Mucosa of gallbladder (tissue), 1 donor: ENCODE measurements at regions not wholly inside any gene's neighbourhood (a gene's known extent, or its start where the extent isn't known, plus 50 kb on each side); places are given as distances from the start of the nearest gene placed in this dataset.
"Not testable (repeated sequence)": the region's sequence is repeated elsewhere in the genome, so short reads cannot be mapped to it uniquely, and the experiment has no call there.

Experiments used
- DNase-seq: peaks from one replicate; pipeline ENCODE4 v3.0.0-alpha.2; 2020; ENCODE audit warnings: low spot score
- donor health status: DM: no; HTN: no; CAD: no.

DNA sequence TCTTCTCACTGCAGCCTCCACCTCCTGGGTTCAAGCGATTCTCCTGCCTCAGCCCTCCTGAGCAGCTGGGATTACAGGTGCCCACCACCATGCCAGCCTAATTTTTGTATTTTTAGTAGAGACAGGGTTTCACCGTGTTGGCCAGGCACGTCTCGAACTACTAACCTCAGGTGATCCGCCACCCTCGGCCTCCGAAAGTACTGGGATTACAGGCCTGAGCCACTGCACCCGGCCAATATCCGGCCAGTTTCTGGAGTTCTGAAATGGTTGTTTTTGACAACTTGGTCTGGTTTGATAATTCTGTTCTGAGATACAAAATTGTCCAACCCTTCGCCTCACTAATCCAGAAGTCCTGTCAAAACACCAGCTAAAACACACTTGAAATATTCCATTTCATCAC lies 667.0 kb downstream of the BRINP3 start:
- not testable (repeated sequence) for DNase-seq

DNA sequence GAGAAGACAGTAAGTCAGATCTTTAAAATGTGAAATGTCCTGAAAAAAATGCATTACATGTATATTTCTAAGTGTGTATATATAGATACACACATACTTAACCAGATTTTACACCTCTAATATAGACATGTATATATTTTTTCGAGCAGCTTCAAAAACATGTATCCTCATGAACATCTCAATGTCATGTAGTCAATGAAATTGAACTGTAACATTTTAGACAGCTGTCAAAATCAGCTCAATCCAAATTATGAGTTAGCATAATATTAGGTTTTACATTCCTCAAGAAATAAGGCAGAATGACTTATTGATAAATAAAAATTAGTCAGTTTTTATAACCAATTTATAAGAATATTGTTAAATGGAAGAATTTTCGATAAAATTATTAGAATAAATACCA lies 665.7 kb downstream of the BRINP3 start:
- DNase-seq: no peak

DNA sequence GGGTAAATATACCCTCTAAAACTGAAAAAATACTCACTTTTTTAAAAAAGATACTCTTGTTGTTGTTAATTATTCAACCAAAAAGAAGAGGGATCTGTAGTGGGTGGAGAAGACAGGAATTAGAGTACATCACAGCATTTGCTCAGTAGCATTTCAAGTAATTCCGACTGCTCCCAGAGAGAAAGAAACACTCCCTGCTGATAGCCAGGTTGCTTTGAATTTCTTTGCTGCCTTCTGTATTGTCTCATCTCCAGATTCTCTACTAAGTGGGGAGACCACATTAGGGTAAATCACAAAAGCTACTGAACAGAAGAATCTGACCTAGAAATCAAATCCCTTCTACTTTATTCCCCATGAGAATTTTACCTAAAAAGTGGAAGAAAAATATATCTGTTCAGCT lies 661.1 kb downstream of the BRINP3 start:
- no peak for DNase-seq

DNA sequence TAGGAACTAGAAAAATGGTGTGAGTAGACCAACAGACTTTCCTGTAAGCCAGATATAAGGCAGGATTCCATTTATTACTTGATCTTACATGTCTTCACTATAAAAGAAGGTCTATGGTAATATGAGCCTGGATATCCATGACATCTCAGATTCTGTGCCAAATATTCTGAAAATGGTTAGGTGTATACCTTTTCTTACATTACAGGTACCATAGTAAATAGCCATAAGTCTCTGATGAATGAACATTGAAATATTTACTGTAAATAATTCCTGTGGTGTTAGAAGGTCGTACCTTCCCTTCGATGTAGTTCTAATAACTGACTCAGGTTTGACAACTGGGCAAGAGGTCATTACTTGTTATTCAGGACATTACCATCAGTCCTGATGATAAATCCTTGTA lies 657.9 kb downstream of the BRINP3 start:
- DNase-seq: no peak

DNA sequence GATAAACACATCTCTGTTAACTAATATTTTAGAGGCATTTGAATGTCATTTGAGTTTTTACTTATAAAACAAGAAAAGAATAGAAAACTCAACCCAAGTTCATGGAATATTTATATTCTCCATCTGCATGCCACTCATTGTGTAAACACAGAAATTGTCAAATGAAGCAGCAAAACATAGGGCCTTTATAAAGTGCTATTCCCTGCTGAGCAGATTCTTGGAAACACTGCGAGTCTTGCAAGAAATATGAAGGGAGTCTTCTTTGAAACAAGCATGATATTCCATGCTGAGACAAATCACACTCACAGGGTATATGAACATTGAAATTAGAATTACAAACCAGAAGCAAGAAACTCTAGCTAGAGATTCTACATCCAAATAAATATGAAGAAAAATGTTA lies 655.8 kb downstream of the BRINP3 start:
- no peak for DNase-seq

DNA sequence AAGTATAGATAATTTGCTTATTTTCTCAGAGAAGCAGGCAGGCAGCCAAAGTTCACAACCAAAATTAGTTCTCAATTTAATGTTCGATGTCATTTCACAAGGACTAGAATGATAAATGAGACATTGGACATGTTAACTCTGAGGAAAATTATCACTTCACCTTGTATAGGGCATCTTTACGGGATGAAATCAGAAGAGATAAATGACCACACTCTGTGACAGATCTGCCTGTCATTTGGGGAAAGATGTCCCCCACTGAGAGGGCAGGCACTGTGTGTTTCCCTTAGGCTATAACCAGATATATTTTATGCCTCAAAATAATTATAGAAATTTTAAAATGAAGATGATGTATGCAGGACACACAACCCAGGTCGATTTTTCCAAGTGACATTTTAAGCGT lies 642.9 kb downstream of the BRINP3 start:
- DNase-seq: no peak

DNA sequence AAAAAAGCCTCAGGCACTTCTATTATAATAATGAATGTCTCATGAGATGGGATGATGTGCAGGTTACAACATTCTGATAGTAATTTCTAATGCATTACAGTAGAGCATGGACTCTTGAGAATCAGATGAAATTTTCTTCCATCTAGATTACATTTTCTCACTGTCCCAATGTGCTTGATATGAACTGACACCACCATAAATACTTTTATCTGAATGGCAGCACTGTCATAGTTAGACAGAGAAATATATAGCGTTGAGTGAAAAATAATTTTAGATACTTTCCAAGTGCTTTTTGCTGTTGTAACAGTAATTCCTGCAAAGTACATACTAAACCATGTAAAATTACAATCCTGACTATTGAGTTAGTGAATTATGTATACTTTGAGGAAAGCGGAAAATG lies 630.1 kb downstream of the BRINP3 start:
- DNase-seq: no peak

DNA sequence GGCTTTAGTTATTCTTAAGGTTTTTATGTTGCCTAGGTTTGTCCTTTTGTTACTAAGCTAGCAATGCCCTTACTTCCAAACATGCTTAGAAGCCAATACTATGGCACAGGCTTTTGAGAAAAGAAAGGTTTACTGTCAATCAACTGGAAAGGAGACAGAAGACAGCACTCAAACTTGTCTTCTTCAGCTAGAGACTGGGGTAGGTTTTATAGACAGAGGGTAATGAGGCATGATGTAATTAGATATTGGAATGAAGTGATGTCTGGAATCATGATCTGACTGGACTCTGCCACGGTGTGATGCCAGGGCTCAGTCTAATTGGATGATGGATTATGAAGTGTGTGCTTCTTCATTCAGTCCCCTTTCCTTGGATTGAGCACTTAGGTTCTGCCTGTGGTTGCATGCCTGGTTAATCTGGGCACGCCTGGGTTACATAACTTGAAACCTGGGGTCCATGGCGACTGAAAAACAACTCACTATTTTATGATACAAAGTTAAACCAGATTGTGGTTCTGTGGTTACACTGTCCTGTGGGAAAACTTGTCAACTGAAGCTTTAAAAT lies 625.8 kb downstream of the BRINP3 start:
- no peak for DNase-seq

DNA sequence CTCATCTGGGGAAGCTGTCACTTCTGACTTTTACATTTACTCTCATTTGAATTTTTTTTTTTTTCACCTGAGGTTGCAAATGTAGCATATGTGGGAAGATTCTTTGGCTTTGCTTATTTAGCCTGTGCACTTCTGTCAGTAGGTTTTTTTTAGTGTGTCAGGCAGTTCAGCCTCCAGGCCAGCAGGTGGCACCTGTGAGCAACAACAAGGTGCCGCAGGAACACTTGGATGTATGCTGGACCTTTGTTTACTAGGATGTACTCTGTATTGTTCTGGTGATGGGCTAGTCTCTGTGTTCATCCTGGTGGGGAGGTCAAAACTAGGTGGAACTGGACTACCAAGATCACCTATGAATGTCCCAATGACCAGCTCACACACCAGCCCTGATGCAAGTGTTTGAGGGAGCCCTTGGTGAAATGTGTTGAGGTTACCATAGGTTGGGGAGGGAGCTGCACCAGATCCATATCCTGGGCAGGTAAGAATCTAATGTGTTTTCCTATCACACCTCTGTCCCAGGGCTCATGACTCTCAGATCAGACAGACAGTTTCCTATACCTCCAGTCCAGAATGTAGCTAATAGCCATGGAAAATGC lies 618.2 kb downstream of the BRINP3 start:
- DNase-seq: no peak

DNA sequence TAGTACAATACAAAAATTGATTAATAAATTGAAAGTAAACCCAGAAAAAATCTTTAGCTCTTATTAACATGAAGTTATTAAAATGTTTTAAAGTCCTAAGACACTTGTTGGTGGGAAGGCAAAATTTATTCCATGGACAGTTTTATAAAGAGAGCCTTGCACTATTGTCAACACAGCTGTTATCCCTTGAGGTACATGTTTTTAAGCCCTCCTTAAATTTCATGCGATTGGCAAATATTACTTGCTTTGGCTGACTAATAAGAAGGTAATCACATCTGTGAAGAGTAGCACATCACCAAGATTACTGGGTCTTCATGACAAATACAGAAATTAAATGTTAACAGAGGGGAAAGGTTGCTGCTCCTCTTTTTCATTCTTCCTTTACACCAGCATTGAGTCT lies 611.1 kb downstream of the BRINP3 start:
- DNase-seq: no peak

DNA sequence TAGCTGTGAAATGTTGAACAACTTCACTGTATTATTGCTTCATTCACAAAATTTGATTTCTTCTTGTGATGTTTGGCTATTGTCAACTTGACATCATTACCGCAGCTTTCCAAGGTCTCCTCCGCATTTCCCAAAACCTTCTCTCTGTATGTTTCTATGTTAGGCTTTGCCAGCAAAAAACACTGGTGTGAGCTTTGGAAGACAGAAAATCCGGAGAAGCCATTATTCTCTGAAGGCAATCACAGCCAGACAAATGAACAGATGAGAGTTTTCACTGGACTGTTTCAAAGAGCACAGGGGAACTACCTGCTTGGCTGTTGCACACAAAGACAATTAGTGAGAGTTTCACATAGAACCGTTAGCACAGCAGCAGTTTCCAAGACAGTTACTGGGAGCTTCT lies 609.6 kb downstream of the BRINP3 start:
- DNase-seq: no peak

DNA sequence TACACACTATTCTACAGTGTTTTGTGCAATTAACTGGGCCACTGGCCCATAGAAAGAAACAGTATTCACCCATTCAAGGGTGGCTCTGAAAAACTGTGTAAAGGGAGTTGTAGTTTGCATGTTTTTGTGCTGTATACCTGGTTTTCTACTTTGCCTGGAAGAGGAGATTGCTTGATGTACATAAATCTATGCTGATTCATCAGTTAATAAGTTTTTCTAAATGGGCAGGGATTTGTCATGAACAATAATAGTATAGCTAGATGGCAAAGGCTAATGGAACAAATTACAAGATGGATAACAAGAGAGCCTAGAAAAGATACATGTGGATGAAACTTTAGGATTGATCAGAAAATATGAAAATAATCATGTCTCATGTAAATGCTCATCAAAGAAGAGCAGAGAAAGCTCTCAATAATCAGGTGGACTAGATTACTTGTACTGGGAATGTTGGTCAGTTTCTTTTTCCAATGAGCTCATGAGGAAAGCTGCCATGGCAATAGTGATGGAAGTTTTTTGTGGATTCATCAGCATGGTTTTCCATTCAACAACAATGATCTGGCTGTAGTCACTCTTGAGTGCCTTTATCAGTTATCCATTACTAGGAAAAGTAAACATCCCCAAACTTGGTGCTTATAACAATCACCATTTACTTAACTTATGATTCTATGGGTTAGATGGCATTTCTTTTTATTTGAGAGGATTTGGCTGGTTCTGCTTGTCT lies 602.8 kb downstream of the BRINP3 start:
- DNase-seq: no peak

DNA sequence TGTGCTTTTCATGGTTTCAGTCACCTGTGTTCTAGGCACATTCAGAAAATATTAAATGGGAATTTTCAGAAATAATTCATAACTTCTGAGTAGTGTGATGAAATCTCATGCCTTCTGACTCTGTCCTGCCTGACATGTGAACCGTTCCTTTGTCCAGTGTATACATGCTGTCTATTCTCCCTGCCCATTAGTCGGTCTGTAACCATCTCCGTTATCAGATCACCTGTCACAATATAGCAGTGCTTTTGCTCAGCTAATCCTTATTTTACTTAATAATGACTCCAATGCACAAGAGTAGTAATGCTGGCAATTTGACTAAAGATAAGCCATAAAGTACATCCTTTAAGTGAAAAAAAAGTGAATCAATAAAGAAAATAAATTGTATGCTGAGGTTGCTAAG lies 597.5 kb downstream of the BRINP3 start:
- no peak for DNase-seq

DNA sequence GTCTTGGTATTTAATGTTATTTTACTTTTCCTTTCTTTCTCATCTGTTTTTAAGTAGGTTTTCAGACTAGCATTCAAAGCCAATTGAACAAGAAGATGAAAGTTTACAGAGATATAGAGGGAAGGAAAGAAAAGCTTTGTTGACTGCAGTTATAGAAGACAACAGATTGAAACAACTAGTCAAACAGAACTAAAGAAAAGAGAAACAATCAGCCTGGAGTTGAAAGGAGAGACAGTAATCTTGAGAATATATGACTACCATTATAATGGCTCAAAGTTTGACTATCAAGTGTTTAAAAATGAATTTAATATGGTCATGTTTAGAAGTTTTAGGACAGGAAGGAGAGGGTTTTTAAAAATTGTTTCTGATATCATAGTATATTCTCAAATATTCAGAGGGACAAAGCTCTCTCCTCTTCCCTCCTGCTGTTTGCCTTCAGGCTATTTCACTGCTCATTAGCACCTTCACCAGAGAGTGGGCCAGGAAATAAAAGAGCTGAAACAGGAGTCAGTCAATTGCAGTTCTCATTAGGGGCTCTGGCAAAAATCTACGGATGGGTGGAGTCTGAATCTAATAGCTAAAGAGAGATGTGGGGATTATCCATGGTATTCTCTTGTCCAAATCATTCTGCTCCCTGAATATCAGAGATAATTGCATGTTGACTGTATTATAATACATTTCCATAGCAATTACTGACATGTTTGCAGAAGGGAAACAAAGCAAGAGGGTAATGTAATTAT lies 577.8 kb downstream of the BRINP3 start:
- DNase-seq: no peak

DNA sequence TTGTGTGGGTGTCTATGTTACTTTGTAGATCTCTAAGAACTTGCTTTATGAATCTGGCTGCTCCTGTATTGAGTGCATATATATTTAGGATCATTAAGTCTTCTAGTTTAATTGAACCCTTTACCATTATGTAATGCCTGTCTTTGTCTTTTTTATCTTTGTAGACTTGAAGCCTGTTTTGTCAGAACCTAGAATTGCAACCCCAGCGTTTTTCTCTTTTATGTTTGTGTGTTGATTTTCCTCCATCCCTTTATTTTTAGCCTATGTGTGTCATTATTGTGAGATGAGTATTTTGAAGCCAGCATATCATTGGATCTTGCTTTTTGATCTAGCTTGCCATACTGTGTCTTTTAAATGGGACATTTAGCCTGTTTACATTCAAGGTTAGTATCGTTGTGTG lies 573.2 kb downstream of the BRINP3 start:
- no peak for DNase-seq

DNA sequence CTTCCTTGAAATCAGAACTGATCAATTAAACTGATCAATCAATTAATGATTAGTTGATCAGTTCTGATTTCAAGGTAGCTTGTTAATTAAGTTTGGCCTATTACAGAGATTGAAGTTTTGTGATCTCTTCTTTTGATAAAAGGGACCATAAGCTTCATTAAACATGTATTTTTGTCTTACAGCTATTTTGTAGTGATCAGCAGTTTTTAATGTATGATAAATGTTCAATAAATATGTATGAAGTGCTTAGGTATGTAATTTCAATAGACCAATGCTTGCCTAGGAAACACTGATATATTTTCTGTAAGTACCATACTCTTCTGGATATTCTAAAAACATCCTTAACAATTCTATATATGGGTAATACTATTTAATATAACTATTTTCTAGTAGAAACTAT lies 569.6 kb downstream of the BRINP3 start:
- no peak for DNase-seq

DNA sequence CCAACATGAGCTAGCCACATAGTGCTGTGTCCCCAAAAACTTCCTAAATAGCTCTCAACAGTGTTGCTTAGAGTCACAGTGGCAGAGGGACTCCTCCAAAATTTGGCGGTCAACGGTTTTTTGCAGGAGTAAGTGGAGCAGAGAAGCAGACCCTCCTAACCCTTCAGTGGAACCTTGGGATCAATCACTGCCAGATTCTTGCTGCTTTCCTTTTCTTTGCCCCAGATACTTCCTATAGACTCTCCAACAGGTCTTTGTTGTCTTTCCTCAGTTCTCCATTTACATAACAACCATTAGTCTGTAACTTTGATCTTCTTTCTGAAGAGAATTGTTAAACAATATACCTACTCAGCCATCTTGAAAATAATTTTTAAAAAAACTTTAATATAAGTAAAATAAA lies 556.1 kb downstream of the BRINP3 start:
- no peak for DNase-seq

DNA sequence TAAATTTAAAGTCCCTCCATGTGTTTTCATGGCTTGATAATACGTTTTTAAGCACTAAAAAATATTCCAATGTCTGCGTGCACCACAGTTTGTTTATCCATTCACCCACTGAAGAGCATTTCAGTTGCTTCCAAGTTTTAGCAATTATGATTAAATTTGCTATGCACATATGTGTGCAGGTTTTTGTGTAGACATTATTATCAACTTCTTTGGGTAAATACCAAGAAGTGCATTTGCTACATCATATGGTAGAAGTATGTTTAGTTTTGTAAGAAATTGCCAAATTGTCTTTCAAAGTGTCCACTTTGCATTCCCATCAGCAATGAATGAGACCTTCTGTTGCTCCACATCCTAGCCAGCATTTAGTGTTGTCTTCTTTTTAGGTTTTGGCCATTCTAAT lies 550.0 kb downstream of the BRINP3 start:
- no peak for DNase-seq

DNA sequence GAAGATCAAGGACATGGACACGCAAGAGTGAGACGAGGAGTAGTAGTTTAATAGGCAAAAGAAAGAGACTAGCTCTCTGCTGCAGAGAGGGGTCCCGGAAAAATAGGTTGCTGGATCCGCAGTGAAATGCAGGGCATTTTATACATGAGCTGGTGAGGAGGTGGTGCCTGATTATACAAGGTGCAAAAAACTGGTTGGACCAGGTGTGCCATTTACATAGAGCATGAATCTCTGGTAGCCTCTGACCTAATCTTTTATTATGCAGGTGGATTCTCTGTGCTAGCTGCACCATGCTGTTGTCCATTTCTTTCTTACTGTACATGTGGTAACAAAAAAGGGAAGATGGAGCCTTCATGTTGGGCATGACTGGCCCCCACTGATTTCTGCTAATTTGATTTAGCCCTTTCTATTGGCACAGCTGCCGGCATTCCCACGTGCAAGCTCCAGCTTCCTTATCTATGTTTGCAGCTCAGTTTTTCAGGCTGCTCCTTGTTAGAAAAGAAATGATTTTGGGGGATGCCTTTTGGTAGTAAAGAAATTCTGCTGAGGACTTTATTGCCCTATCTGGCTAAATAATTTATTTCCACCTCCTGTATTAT lies 548.1 kb downstream of the BRINP3 start:
- DNase-seq: no peak

DNA sequence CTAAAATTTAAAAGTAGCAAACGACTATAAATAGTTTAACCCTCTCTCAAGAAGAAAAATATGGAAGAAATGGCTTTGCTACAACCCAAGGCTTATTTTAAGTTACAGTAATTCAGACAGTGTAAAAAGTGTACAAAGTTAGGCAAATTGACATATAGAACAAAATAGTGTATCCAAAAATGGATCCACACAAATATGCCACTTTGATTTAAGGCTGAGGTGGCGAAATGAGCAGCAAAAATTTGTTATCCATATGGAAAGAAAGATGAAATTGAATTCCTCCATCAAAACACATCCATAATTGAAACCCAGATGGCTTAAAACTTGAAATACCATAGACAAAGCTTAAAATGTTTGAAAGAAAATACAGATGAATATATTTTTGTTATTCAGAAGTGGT lies 540.8 kb downstream of the BRINP3 start:
- no peak for DNase-seq

DNA sequence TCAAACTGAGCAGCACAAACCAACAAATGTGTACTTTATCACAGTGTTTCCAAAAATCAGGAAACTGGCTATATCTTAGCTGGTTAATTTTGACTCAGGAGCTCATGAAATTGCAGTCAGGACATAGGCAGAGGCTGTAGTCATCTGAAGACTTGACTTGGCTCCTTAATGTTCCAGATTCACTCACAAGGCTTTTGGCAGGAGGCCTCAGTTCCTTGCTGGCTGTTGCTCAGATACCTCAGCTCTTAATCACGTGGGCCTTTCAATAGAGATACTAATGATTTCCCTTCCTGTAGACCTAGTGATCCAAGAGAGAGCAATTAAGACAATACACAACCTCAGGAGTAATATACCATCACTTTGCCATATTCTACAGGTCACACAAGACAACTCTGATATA lies 537.7 kb downstream of the BRINP3 start:
- DNase-seq: no peak

DNA sequence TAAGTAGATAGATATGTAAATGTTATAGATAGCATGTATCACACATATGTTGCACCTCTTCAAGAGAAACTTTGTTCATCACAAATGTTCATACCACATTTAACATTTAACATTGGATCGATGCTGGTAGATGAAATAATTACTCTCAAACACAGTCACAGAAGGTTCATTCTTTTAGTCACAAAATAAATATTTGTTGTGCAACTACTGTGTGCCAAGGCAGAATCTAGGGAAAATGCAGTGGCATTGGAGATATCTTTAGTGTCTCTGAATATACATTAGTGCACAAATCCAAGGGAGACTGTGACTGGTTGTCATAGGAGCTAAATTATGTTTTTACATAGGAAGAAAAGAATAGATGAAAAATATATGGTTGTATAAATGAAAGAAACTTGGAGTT lies 535.7 kb downstream of the BRINP3 start:
- DNase-seq: no peak

DNA sequence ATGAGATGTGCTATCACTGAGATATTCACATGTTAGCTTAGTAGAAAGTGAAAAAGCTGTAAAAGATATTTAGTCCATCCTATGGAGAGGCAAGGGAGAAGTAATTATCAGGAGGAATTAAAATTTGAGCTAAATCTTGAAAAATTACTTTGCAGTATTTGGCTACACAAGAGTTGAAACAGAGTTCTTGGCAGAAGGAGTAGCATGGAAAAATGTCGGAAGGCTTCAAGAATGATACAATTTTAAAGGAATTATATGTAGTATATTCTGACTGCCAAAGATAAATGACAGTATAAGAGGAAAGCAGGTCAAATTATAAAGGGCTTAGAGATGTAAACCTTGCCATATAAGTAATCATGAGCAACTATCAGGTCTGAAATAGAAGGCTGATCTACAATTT lies 518.9 kb downstream of the BRINP3 start:
- DNase-seq: no peak
